Heart left ventricle (tissue), 13 donors: ENCODE measurements at regions not wholly inside any gene's neighbourhood (a gene's known extent, or its start where the extent isn't known, plus 50 kb on each side); places are given as distances from the start of the nearest gene placed in this dataset.

Experiments
- POLR2A ChIP-seq, 2 donors: fragments of 450-650 bp; IDR thresholded peaks; one replicate each; pipeline ENCODE4 v1.6.1; 2017; ENCODE audit warnings: antibody characterized with exemption in 2 of 2, mild to moderate bottlenecking in 2 of 2, moderate library complexity in 2 of 2
- TF ChIP-seq, protein P1 (sequence below), 12 donors: fragments of 200-600 bp; sonication (generic) in 4 of 12; IDR thresholded peaks; one replicate each; pipeline versions ENCODE4 v1.5.0 to v1.8.0; 2018 to 2022; ENCODE audit warnings: antibody characterized with exemption in 12 of 12, mild to moderate bottlenecking in 5 of 12
- donor health status: ischemic (EF 13 %, LVEDD 7.1; RV severe dilation, severe dysfunction).
- donor health status: DM: no; HTN: yes; CAD: no.
- donor health status: DM: no; HTN: no; CAD: no.
- donor health status: ischemic (EF 25% LVEDD 6.9; RV normal size, moderate dysfunction).
- donor health status: ischemic (EF 25% LVEDD 5.7; RV mildly dilated, moderate dysfunction).
- donor health status: ischemic (EF 35%, LVEDD 5.7; RV mildly dilated, moderate dysfunction).
- donor health status: nonischemic (EF 11% LVEDD 7.7; RV severe dilation, severe dysfunction).
- donor health status: DM: yes; HTN: yes; CAD: no.
- donor health status: PGD.
- donor health status: ischemic (EF 29% LVEDD 5.4; RV normal size, mild dysfunction).
- donor health status: nonischemic (EF 23%, LVEDD 6.1; RV moderate dilation, normal function).

DNA sequence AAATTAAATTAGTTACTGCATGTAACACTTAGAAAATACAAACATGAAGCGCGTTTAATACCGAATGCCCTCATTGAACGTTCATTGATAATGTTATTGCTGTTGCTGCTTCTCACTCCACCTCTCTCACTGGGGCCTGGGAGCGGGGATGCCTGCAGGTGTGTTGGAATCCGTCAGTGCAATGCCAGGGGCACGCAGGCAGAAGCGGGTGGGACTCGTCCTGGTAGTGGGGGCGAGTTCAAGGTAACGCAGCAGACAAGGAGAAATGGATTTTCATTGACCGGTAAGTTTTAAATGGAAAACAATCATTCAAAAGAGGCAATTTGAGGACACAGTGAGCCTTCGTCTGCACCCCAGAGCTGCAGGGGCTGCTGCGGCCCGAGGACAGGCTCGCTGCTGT, 71.2 kb upstream of the AFDN start:
- TF ChIP-seq, protein P1, sequence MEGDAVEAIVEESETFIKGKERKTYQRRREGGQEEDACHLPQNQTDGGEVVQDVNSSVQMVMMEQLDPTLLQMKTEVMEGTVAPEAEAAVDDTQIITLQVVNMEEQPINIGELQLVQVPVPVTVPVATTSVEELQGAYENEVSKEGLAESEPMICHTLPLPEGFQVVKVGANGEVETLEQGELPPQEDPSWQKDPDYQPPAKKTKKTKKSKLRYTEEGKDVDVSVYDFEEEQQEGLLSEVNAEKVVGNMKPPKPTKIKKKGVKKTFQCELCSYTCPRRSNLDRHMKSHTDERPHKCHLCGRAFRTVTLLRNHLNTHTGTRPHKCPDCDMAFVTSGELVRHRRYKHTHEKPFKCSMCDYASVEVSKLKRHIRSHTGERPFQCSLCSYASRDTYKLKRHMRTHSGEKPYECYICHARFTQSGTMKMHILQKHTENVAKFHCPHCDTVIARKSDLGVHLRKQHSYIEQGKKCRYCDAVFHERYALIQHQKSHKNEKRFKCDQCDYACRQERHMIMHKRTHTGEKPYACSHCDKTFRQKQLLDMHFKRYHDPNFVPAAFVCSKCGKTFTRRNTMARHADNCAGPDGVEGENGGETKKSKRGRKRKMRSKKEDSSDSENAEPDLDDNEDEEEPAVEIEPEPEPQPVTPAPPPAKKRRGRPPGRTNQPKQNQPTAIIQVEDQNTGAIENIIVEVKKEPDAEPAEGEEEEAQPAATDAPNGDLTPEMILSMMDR (IDR thresholded peaks at IDR 0.05), result no peak
- no peak for TF ChIP-seq POLR2A (IDR thresholded peaks at IDR 0.05)
